Neuronal stem cell (in vitro differentiated cells): ENCODE measurements at regions not wholly inside any gene's neighbourhood (a gene's known extent, or its start where the extent isn't known, plus 50 kb on each side); places are given as distances from the start of the nearest gene placed in this dataset.
A peak's percentile ranks its signal among the peaks of the same experiment; 100 is the strongest.

ENCODE experiments used
- DNase-seq: peaks from one replicate; pipeline ENCODE4 v3.0.0-alpha.2; 2013; ENCODE audit warnings: low spot score
- H2AFZ ChIP-seq: one replicate; pipeline ENCODE4 v1.6.1; 2013; ENCODE audit warnings: mild to moderate bottlenecking, low read length, inconsistent platforms
- H2AK5ac ChIP-seq: 2 replicates; pipeline ENCODE4 v1.6.1; 2013; ENCODE audit warnings: low read depth, mild to moderate bottlenecking, inconsistent platforms, low read length, moderate library complexity, mixed read lengths
- H2BK120ac ChIP-seq: 2 replicates; pipeline ENCODE4 v1.6.1; 2013; ENCODE audit warnings: low read depth, mild to moderate bottlenecking, inconsistent platforms, low read length, moderate library complexity, mixed read lengths
- H2BK12ac ChIP-seq: one replicate; pipeline ENCODE4 v1.6.1; 2013; ENCODE audit warnings: low read length, inconsistent platforms
- H2BK15ac ChIP-seq: 2 replicates; pipeline ENCODE4 v1.6.1; 2013; ENCODE audit warnings: mild to moderate bottlenecking, low read length, inconsistent platforms, mixed read lengths
- H2BK5ac ChIP-seq: one replicate; pipeline ENCODE4 v1.6.1; 2013; ENCODE audit warnings: inconsistent platforms, mild to moderate bottlenecking, low read length, moderate library complexity
- H3K14ac ChIP-seq: one replicate; pipeline ENCODE4 v1.6.1; 2013; ENCODE audit warnings: low read length, inconsistent platforms
- H3K18ac ChIP-seq: 2 replicates; pipeline ENCODE4 v1.6.1; 2013; ENCODE audit warnings: low read length, inconsistent platforms
- H3K23ac ChIP-seq: 2 replicates; pipeline ENCODE4 v1.6.1; 2013; ENCODE audit warnings: low read depth, mild to moderate bottlenecking, mixed read lengths, low read length, inconsistent platforms; ENCODE audit not compliant: poor library complexity
- H3K27ac ChIP-seq: replicated peaks from 3 replicates; pipeline ENCODE4 v1.5.1; 2013; ENCODE audit warnings: low read length, inconsistent platforms
- H3K27me3 ChIP-seq, 3 experiments: 2 replicates each; pipeline ENCODE4 v1.6.1; 2013; ENCODE audit warnings: low read length in 3 of 3, mild to moderate bottlenecking in 2 of 3, inconsistent platforms in 1 of 3, low read depth in 1 of 3, mixed read lengths in 1 of 3, moderate library complexity in 1 of 3; ENCODE audit not compliant: control insufficient read depth in 3 of 3, insufficient read depth in 3 of 3
- H3K36me3 ChIP-seq, 2 donors: replicated peaks in 1 of 2; 2 replicates each; pipeline ENCODE4 v1.6.1; 2013; ENCODE audit warnings: low read length in 2 of 2; ENCODE audit not compliant: control insufficient read depth in 2 of 2, insufficient read depth in 2 of 2
- H3K4ac ChIP-seq: 2 replicates; pipeline ENCODE4 v1.6.1; 2013; ENCODE audit warnings: inconsistent platforms, mild to moderate bottlenecking, low read length, moderate library complexity
- H3K4me1 ChIP-seq, 2 donors: 1 replicate in 1 of 2; 2 replicates in 1 of 2; pipeline ENCODE4 v1.6.1; 2013; ENCODE audit warnings: low read length in 2 of 2, low read depth in 1 of 2; ENCODE audit not compliant: control insufficient read depth in 2 of 2, insufficient read depth in 1 of 2
- H3K4me2 ChIP-seq: one replicate; pipeline ENCODE4 v1.6.1; 2013; ENCODE audit warnings: mild to moderate bottlenecking, low read length, inconsistent platforms; ENCODE audit not compliant: insufficient read depth, poor library complexity, severe bottlenecking
- H3K4me3 ChIP-seq, 2 donors: 2 replicates each; pipeline ENCODE4 v1.5.1; 2013; ENCODE audit warnings: low read length in 2 of 2, mild to moderate bottlenecking in 2 of 2, inconsistent platforms in 1 of 2, moderate library complexity in 1 of 2
- H3K79me1 ChIP-seq: one replicate; pipeline ENCODE4 v1.6.1; 2013; ENCODE audit warnings: low read depth, mild to moderate bottlenecking, inconsistent platforms, low read length, moderate library complexity
- H3K9ac ChIP-seq: one replicate; pipeline ENCODE4 v1.6.1; 2013; ENCODE audit warnings: mild to moderate bottlenecking, low read depth, low read length, inconsistent platforms; ENCODE audit not compliant: poor library complexity
- H3K9me3 ChIP-seq, 2 donors: replicated peaks in 1 of 2; 2 replicates each; pipeline versions ENCODE3 to v1.6.1; 2013; ENCODE audit warnings: low read length in 2 of 2, mild to moderate bottlenecking in 2 of 2, inconsistent platforms in 1 of 2, low read depth in 1 of 2, mixed read lengths in 1 of 2, moderate library complexity in 1 of 2; ENCODE audit not compliant: control insufficient read depth in 2 of 2, insufficient read depth in 1 of 2
- H4K8ac ChIP-seq: one replicate; pipeline ENCODE4 v1.6.1; 2013; ENCODE audit warnings: low read depth, mild to moderate bottlenecking, inconsistent platforms, low read length, moderate library complexity
- H4K91ac ChIP-seq: one replicate; pipeline ENCODE4 v1.6.1; 2013; ENCODE audit warnings: low read length, low read depth, mild to moderate bottlenecking, inconsistent platforms; ENCODE audit not compliant: poor library complexity
- WGBS, 2 donors: extraction: QIAGEN DNeasy Blood & Tissue Kit; methylation state at CpG; one replicate each; pipeline ENCODE4 v1.1.7; 2013; ENCODE audit warnings: missing lambda C conversion rate in 2 of 2, mixed read lengths in 1 of 2; ENCODE audit not compliant: insufficient read length in 2 of 2, insufficient replicate concordance in 1 of 2; ENCODE audit errors: extremely low coverage in 2 of 2; 5-methylcytosine and 5-hydroxymethylcytosine counted together

DNA sequence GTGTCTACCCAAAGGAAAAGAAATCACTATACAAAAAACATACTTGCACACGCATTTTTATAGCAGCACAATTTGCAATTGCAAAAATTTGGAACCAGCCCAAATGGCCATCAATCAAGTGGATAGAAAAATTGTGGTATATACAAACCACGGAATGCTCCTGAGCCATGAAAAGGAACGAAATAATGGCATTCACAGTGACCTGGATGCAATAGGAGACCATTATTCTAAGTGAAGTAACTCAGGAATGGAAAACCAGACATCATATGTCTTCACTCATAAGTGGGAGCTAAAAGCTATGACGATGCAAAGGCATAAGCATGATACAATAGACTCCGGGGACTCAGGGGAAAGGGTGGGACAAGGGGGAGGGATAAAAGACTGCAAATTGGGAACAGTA, 78.4 kb downstream of the ENC1 start:
- no peak for DNase-seq
- Histone ChIP-seq H3K18ac (no peak overlapping the region), H4K8ac (no peak overlapping the region), H3K9me3 (no peaks in the 10 kb centered on the region), H3K4me2 (no peak overlapping the region), H2BK12ac (no peak overlapping the region), H2BK15ac (no peak overlapping the region), H2BK120ac (no peak overlapping the region), H3K79me1 (no peaks in the 10 kb centered on the region), H2AK5ac (no peak overlapping the region), H4K91ac (no peak overlapping the region), H2BK5ac (no peak overlapping the region), H3K4ac (no peak overlapping the region), H3K23ac (no peak overlapping the region), H2AFZ (no peak overlapping the region), H3K36me3 (no peaks in the 10 kb centered on the region), H3K27ac (no peak overlapping the region), H3K14ac (no peak overlapping the region), H3K4me1 (peaks cover 7 to 11% of the 10 kb centered on the region in 2 donors), H3K4me3 (no peak overlapping the region), H3K27me3 (no peaks in the 10 kb centered on the region), H3K9ac (no peak overlapping the region)
- WGBS, 2 donors = no CpG with 5 or more reads among the region's 5 CpGs

DNA sequence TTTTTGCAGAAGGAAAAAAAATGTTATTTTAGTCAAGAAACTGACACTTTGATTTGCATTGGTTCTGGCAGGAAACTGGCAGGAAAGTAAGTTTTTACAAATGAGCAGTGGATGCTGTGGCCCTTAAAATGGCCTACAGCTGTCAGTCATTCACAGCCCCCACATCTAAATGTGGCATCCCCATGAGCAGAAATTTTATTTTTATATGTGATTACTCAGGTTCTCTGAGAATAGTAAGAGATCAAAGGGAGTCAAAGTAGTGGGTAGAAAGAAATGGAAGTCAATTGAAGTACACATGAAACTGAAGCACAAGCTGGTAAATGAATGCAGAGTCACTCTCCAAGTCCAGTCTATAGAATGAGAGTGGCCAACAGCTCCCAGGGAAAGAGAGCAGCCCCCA, 80.3 kb downstream of the ENC1 start:
- no peak for DNase-seq
- Histone ChIP-seq H3K27me3 (no peaks in the 10 kb centered on the region), H2BK12ac (no peak overlapping the region), H2AK5ac (peak overlapping the region; percentile 34), H2BK15ac (no peak overlapping the region), H3K4me3 (no peak overlapping the region), H3K18ac (no peak overlapping the region), H2BK120ac (no peak overlapping the region), H3K4me2 (no peak overlapping the region), H2BK5ac (no peak overlapping the region), H3K9me3 (no peaks in the 10 kb centered on the region), H3K4me1 (peaks cover 16% of the 10 kb centered on the region in 2 donors), H3K9ac (no peak overlapping the region), H4K8ac (no peak overlapping the region), H3K27ac (no peak overlapping the region), H3K23ac (no peak overlapping the region), H3K4ac (no peak overlapping the region), H3K79me1 (no peaks in the 10 kb centered on the region), H2AFZ (no peak overlapping the region), H4K91ac (no peak overlapping the region), H3K36me3 (no peaks in the 10 kb centered on the region), H3K14ac (no peak overlapping the region)

DNA sequence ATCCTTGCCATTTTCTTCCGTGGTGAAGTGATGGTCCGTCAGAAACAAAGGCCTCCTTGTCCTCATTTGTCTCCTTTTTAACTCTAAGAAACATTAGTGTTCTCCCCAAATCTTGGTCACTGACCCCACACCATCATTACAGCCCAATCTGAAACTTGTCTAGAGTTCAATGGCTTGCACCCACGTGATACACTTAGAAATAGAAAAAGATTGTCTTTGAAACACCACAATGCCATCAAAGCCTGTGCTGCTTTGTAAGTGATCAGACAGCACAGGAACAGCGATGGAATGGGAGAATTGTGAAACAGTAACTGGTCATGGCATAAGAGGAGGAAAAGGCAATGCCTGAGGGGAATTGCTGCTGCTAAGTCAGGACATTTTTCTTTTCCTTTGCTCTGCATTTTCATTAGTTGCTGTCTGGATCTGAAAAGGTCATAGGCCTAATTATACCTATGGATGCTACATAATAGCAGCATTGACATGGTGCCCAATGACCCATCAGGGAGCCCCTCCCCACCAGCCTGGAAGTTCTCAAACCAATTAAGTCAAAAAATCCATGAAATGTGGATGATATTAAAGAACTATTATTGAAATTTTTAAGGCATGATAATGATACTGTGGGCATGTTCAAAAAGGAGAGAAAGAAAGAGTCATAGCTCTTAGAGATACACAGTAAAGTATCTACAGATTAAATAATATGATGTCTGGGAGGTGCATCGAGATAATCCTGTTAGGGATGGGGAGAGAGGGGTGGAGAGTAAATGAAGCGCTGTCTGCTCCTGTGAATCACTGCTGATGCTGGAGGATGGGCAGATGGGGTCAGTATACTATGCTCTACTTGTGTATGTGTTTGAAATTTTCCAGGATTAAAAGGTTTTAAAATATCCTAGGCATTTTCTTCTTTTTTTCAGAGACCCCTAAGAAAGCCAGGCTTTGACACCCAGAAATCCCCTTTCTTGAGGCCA, 83.6 kb downstream of the ENC1 start:
- Histone ChIP-seq H4K91ac (no peak overlapping the region), H2BK5ac (no peak overlapping the region), H2AFZ (peak overlapping the region; percentile 6), H3K4me2 (peak overlapping the region; percentile 11), H2BK12ac (no peak overlapping the region), H3K9ac (no peak overlapping the region), H3K9me3 (peaks cover 0 to 2% of the 10 kb centered on the region in 2 donors), H2BK15ac (no peak overlapping the region), H3K4me1 (peaks cover 12 to 17% of the 10 kb centered on the region in 2 donors), H2AK5ac (no peak overlapping the region), H4K8ac (no peak overlapping the region), H3K4ac (no peak overlapping the region), H3K79me1 (no peaks in the 10 kb centered on the region), H3K27ac (peak overlapping the region; percentile 33), H3K36me3 (no peaks in the 10 kb centered on the region), H3K27me3 (no peaks in the 10 kb centered on the region), H3K14ac (no peak overlapping the region), H3K23ac (no peak overlapping the region), H3K4me3 (no peak overlapping the region), H3K18ac (no peak overlapping the region), H2BK120ac (no peak overlapping the region)
- DNase-seq = no peak
- no CpG with 5 or more reads among the region's 6 CpGs for WGBS, 2 donors

DNA sequence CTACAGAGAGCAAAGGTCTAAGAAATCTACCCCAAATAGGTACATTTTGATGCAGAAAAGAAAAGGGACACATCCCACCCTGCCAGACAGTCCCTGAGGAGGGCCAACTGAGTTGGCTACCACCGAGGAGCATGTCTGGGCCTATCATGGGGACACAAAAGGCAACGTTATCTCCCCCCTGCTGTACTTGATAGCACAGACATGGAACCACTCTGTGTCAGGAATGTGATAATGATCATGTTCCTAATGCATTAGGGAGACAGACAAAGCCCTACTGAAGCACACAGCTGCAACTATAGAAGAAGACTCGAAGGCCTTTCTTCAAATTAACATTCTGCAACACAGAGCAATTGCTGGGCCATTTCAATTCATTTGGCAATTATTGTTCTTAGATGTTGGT, 84.5 kb downstream of the ENC1 start:
- Histone ChIP-seq H4K8ac (no peak overlapping the region), H3K36me3 (no peaks in the 10 kb centered on the region), H2BK5ac (no peak overlapping the region), H3K4me1 (peaks cover 12 to 17% of the 10 kb centered on the region in 2 donors), H3K4me2 (no peak overlapping the region), H2BK120ac (no peak overlapping the region), H3K14ac (no peak overlapping the region), H4K91ac (no peak overlapping the region), H3K4me3 (no peak overlapping the region), H2BK15ac (no peak overlapping the region), H3K23ac (no peak overlapping the region), H2AFZ (peak overlapping the region; percentile 64), H3K27ac (peak overlapping the region; percentile 33), H2AK5ac (no peak overlapping the region), H3K79me1 (no peaks in the 10 kb centered on the region), H3K27me3 (no peaks in the 10 kb centered on the region), H3K9ac (no peak overlapping the region), H3K4ac (no peak overlapping the region), H2BK12ac (no peak overlapping the region), H3K9me3 (peaks cover 0 to 2% of the 10 kb centered on the region in 2 donors), H3K18ac (no peak overlapping the region)
- DNase-seq = peak; percentile 26
- no CpG with 5 or more reads among the region's 3 CpGs for WGBS, 2 donors
